Ishikawa (cell line): ENCODE measurements at regions not wholly inside any gene's neighbourhood (a gene's known extent, or its start where the extent isn't known, plus 50 kb on each side); places are given as distances from the start of the nearest gene placed in this dataset.

Experiments used
- CEBPB ChIP-seq: IDR thresholded peaks from 2 replicates; pipeline ENCODE4 v1.6.1; 2012
- CREB1 ChIP-seq: IDR thresholded peaks from 2 replicates; pipeline ENCODE4 v1.6.1; 2012; ENCODE audit warnings: low read depth
- EGR1 ChIP-seq: IDR thresholded peaks from 2 replicates; pipeline ENCODE4 v1.6.1; 2012
- EP300 ChIP-seq: IDR thresholded peaks from 2 replicates; pipeline ENCODE4 v1.6.1; 2012; ENCODE audit warnings: borderline replicate concordance
- FOXM1 ChIP-seq: IDR thresholded peaks from 2 replicates; pipeline ENCODE4 v1.6.1; 2012; ENCODE audit warnings: low read depth, borderline replicate concordance
- NFIC ChIP-seq: IDR thresholded peaks from 2 replicates; pipeline ENCODE4 v1.6.1; 2012
- RAD21 ChIP-seq: IDR thresholded peaks from 2 replicates; pipeline ENCODE4 v1.6.1; 2012; ENCODE audit warnings: low read depth
- TAF1 ChIP-seq: IDR thresholded peaks from 2 replicates; pipeline ENCODE4 v1.6.1; 2012; ENCODE audit warnings: low read depth, mild to moderate bottlenecking
- TCF12 ChIP-seq: IDR thresholded peaks from 2 replicates; pipeline ENCODE4 v1.6.1; 2012; ENCODE audit warnings: low read depth
- TEAD4 ChIP-seq: IDR thresholded peaks from 2 replicates; pipeline ENCODE4 v1.6.1; 2012
- YY1 ChIP-seq: IDR thresholded peaks from 2 replicates; pipeline ENCODE4 v1.6.1; 2012; ENCODE audit warnings: low read depth
- ZBTB7A ChIP-seq: IDR thresholded peaks from 2 replicates; pipeline ENCODE4 v1.6.1; 2012; ENCODE audit warnings: low read depth
- TF ChIP-seq, protein P1 (sequence below): IDR thresholded peaks from 2 replicates; pipeline ENCODE4 v1.6.1; 2012
- TF ChIP-seq, protein P2 (sequence below): IDR thresholded peaks from 2 replicates; pipeline ENCODE4 v1.6.1; 2012
- TF ChIP-seq, protein P3 (sequence below): IDR thresholded peaks from 2 replicates; pipeline ENCODE4 v1.6.1; 2012; ENCODE audit warnings: low read depth, mild to moderate bottlenecking

DNA sequence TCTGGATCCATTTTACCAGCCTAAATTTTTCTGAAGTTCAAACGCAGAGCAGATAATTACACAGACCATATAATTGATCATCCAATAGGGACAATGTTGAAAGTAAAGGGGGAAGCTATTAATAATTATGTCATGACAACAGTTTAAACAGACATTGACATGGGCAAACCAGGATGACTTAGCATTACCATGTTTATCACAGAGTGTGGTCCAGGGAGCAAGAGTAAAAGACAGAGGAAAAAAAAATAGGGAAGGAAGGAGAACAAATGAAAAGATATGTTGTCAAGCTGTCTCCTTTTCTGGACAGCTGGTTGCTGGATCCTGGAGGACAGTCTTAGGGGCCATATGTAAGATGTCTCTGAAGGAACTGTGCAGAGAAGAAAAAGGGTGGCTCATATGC is 69.4 kb upstream of the FBXL4 start:
- TF ChIP-seq, protein P1, sequence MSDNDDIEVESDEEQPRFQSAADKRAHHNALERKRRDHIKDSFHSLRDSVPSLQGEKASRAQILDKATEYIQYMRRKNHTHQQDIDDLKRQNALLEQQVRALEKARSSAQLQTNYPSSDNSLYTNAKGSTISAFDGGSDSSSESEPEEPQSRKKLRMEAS: no peak
- TF ChIP-seq, protein P2, sequence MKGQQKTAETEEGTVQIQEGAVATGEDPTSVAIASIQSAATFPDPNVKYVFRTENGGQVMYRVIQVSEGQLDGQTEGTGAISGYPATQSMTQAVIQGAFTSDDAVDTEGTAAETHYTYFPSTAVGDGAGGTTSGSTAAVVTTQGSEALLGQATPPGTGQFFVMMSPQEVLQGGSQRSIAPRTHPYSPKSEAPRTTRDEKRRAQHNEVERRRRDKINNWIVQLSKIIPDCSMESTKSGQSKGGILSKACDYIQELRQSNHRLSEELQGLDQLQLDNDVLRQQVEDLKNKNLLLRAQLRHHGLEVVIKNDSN: no peak
- no peak for TF ChIP-seq FOXM1
- TF ChIP-seq NFIC: no peak
- no peak for TF ChIP-seq RAD21
- no peak for TF ChIP-seq EGR1
- no peak for TF ChIP-seq EP300
- TF ChIP-seq TCF12: no peak

DNA sequence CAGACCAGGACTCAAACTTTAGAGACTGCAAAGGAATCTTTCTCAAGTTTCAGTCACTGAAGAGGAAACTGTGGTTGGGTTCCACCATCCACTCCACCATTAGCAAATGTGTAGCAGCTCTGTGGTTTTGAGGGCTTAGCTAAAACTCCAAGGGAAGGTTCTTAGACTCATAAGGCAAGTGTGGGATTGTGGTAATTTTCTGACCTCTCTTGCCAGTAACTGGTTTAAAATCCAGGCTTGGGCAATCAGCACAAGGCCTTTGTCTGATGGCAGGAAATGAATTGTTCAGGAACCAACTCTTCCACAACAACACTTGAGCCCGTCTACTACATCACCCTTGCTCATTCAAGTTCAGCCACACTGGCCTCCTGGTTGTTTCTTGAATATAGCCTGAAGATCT is 68.6 kb upstream of the FBXL4 start:
- no peak for TF ChIP-seq ZBTB7A
- no peak for TF ChIP-seq NFIC

DNA sequence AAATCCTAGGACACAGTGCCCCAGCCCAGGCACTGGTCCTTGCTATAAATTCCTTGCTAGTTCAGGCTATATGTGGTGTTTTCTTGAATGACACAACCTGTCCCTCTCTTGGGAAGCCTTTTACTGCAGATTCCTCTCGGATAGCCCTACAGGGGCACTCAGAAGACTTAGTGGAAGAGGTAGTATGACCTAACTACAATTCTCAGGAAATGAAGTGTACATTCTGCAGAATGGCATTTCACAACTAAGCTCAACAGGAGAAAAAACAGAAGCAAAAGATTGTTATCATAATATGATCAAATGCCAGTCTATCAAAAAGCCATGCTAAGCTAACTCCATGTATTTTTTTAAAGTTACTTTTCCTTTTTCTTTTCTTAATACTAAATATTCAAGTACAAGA is 66.3 kb upstream of the FBXL4 start:
- TF ChIP-seq CREB1 (no peak), ZBTB7A (no peak), TAF1 (no peak), TCF12 (no peak), FOXM1 (no peak), NFIC (no peak), CEBPB (no peak), TEAD4 (no peak), EGR1 (no peak), YY1 (no peak), RAD21 (no peak), EP300 (no peak)
- TF ChIP-seq, protein P1: no peak
- TF ChIP-seq, protein P3, sequence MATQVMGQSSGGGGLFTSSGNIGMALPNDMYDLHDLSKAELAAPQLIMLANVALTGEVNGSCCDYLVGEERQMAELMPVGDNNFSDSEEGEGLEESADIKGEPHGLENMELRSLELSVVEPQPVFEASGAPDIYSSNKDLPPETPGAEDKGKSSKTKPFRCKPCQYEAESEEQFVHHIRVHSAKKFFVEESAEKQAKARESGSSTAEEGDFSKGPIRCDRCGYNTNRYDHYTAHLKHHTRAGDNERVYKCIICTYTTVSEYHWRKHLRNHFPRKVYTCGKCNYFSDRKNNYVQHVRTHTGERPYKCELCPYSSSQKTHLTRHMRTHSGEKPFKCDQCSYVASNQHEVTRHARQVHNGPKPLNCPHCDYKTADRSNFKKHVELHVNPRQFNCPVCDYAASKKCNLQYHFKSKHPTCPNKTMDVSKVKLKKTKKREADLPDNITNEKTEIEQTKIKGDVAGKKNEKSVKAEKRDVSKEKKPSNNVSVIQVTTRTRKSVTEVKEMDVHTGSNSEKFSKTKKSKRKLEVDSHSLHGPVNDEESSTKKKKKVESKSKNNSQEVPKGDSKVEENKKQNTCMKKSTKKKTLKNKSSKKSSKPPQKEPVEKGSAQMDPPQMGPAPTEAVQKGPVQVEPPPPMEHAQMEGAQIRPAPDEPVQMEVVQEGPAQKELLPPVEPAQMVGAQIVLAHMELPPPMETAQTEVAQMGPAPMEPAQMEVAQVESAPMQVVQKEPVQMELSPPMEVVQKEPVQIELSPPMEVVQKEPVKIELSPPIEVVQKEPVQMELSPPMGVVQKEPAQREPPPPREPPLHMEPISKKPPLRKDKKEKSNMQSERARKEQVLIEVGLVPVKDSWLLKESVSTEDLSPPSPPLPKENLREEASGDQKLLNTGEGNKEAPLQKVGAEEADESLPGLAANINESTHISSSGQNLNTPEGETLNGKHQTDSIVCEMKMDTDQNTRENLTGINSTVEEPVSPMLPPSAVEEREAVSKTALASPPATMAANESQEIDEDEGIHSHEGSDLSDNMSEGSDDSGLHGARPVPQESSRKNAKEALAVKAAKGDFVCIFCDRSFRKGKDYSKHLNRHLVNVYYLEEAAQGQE: no peak
- TF ChIP-seq, protein P2: no peak

DNA sequence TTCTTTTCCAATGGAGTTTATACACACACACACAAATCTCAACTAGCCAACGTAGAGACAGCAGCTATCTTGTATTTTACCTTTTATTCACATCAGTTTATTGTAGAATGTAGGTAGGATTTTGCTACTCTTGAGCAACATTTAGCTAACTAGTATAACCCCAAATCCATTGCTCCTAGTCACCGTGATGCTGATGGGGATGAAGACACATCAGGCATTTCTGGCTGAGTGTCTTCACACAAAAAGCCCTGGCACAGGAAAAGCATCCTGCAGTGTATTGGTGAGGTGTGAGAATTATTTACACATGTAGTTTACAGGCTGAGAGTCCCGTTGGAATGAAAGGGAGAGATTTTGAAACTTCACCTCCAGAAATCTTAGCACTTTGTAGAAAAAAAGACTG is 65.9 kb upstream of the FBXL4 start:
- TF ChIP-seq FOXM1 (no peak), TCF12 (no peak), TAF1 (no peak), EGR1 (no peak), NFIC (no peak), CREB1 (no peak), TEAD4 (no peak), EP300 (no peak), ZBTB7A (no peak), YY1 (no peak), RAD21 (no peak), CEBPB (no peak)
- TF ChIP-seq, protein P3: no peak
- TF ChIP-seq, protein P2: no peak
- TF ChIP-seq, protein P1: no peak

DNA sequence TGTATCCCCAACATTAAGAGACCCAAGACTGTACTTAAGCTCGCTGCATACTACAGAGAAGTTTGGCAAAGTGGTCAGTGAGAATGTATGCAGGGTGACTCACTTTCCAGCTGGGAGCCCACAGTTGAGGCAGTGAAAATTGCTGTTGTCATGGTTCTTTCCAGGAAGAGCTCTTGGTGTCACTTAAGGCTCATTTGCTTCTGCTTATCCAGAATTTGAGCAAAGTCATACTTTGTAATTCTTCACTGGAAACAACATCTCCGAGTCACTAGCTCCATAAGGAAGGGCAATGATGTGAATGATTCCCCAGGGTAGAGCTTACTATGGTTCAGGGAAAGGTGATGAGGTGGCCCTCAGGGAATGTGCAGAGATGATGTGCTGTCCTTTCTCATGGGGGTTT is 65.4 kb upstream of the FBXL4 start:
- TF ChIP-seq FOXM1 (no peak), TAF1 (no peak), RAD21 (no peak), ZBTB7A (no peak), CEBPB (no peak), CREB1 (no peak), EP300 (no peak), TEAD4 (no peak), TCF12 (no peak), EGR1 (no peak), YY1 (no peak), NFIC (no peak)
- TF ChIP-seq, protein P3: no peak
- TF ChIP-seq, protein P2: no peak
